ENCODE measurements at regions not wholly inside any gene's neighbourhood (a gene's known extent, or its start where the extent isn't known, plus 50 kb on each side); places are given as distances from the start of the nearest gene placed in this dataset.

GRCh38 chr6:163970846-163971564, 556.5 kb downstream of the QKI start:
- no peak for DNase-seq

- peak; percentile 84 for DNase-seq
Observed at GRCh38 chr6:163965426-163966348, 551.2 kb downstream of the QKI start.

GRCh38 chr6:163964789-163965188, 550.3 kb downstream of the QKI start:
- no peak for DNase-seq

DNA sequence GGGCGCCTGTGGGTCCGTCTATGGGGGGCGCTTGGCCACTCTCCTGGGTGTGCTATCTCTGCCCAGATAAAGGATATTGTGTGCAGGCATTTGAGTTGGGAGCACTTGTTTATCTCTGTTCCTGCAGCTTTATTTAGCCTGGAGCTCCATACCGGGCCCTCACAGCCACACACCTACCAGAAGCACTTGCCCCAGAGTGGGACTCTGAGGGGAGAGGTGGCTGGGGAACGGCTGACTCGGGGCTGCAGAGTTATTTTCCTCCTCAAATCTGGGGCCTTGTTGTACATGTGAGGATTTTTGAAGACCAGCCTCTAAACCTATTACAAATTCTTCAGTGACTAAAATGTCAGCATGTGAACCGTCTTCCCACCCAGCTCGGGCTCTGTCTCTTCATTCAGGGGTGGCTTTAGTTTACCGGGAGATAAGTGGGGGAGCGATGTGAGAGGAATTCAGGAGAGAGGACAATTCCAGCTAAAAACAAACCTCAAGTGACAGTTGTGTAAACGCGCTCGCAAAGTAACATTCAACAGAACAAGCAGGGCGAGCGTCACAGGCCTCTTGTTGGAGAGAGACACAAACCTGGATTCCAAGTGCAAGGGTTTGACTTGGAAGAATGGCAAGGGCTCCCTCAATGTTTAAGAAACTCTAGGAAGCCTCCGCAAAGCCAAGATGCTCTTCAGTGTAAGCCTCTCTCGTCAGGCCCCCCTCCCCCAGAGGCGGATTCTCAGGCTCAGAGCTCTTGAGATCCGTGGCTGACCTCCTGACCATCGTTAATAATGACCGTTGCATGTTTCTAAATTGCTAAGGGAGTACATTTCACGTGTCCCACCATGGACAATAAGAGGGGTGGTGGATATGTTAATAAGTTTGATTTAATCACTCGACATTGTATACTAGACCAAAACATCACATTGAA, 548.9 kb downstream of the QKI start:
- no peak for DNase-seq

DNA sequence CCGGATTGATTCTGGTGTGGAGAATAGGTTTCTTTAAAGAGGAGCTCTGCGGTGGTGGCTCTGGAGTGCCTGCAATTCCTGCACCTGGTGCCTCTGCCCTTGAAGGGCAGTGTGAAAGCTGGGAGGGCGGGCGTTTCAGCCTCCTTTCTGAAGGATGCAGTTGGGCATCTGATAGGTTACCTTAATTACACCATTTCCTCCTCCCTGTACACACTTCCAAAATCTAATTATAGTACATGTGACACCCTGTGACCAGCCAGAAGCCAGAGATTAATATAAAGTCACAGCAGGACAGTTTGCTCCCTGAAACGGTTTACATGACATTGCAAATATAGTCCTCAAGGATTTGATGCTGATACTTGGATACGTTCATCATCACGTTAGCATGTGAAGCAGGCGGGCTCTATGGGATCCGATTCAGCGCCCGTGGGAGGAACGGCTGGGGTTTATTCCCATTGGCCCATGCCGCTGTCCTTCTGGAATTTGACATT, 548.2 kb downstream of the QKI start:
- DNase-seq: no peak

DNA sequence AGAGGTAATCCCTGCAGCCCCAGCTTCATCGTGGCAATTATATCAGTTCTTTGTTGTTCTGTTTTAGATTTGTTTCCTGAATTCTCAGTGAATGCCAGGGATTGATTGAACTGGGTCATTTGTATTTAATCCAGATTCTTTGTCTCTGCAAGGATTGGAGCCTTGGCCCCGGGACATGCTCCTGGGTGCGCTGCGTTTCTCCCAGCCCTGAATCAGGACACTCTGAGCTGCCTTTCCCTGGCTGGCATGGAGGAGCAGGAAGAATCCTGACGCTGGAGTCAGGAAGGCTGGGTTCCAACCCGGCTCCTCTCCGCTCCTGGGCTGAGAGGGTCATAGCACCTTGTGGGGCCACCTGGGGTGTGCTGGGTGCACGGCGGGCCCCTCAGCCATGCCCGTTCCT, 545.6 kb downstream of the QKI start:
- no peak for DNase-seq

DNA sequence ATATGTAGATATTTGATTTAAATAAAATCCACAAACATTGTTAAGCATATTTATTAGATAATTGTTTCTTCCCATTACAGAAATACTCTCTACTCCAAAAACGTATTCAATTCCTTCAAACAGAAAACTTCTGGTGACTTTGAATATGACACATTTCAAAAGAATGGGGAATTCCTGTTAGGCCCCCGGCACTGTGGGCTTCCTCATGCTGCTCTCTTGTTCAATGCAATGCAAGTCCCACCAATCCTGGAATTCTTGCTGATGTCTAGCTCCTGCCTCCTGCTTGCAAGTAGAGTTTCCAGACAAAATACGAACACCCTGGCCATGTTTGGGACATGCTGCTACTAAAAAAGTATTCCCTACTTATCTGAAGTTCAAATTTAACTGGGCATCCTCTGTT, 544.1 kb downstream of the QKI start:
- peak; percentile 41 for DNase-seq

- peak; percentile 88 for DNase-seq
Observed at GRCh38 chr6:163956571-163957407, 542.3 kb downstream of the QKI start.

GRCh38 chr6:163955756-163956155, 541.2 kb downstream of the QKI start:
- no peak for DNase-seq

- no peak for DNase-seq
Observed at GRCh38 chr6:163955096-163955495, 540.6 kb downstream of the QKI start.

DNA sequence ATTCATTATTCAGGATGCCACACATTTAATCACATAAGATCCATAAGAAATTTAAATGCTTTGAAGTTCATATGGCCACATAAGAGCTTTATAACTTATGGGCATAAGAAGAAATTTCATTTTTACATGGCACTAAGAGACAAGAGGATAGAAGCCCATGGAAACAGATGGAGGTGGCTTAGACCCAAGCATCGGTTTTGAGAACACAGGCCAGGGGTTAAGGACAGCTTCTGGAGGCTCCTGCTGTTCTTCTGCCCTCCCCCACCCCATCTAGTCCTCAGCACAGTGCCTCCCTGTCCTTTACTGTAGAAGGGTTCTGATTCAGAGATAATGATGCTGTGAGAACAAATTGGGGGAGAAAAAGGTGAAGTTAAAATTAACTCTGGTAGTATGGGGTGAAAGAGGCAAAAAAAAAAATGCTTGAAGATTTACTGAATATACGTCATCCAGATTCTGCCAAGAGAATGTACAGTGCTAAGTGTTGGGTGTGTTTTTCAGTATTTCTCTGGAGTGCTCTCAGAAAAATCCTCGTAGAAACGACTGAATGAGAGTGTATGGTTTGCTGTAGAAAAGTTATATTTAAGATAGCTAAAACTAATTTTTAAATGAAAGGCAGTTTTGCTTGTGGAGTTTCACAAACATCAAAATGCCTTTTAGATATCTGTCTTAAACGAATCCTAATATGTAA, 539.7 kb downstream of the QKI start:
- no peak for DNase-seq

- no peak for DNase-seq
Observed at GRCh38 chr6:163952005-163952404, 537.5 kb downstream of the QKI start.

DNA sequence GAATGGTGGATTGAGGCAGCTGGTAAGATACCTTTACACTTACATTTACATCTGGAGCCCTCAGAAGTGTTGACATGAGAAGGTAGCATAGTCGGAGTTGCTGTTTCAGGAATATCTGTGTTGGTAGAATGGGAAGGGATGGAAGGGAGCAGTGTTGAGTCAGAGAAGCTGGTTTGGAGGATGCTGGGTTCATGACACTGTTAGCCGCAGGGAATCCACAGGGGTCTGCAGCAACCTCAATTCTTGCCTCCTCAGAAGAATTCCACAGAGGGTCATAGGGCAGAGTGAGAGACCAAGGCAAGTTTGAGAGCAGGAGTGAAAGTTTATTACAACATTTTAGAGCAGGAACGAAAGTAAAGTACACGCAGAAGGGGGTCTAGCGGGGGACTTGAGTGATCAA, 536.8 kb downstream of the QKI start:
- no peak for DNase-seq

DNA sequence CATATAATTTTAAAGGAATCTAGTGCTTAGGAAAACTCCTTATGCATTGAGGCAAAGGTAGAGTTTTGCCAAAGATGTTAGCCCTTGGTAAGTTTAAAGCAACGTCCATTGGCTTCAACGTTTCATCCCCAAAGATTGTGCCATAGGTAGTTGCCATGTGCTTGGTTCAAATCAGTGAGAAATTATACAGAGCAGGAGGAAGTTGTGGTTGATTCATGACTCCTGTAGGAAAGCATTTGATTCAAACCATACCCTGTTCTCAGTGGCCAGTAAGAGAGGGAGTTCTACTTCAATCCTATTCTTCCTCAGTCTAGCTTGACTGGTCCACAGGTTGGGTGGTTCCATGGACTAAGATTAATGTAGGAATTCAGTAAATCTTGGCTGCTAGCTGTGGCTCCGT, 535.6 kb downstream of the QKI start:
- no peak for DNase-seq

GRCh38 chr6:163949431-163949830, 534.9 kb downstream of the QKI start:
- DNase-seq: no peak

- DNase-seq: no peak
Observed at GRCh38 chr6:163948250-163948649, 533.7 kb downstream of the QKI start.

DNA sequence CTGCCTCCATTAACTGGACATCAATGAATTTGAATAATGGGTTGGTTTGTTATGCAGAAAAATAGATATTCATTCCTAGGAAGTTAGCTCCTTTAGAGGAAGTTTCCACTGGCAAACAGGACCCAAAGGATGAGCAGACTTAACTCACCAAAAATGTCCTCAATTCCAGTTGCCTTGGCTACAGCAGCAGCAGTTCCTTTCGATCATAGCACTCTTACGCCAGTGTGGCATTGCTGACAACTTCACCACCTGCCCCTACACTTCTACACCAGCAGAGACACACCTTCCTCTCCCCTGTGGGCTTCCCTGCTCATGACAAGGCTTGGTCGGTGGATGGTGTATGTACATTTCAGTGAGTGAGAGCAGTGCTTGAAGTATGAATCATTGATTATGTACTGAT, 532.8 kb downstream of the QKI start:
- DNase-seq: no peak

GRCh38 chr6:163946437-163946836, 531.9 kb downstream of the QKI start:
- DNase-seq: no peak

DNA sequence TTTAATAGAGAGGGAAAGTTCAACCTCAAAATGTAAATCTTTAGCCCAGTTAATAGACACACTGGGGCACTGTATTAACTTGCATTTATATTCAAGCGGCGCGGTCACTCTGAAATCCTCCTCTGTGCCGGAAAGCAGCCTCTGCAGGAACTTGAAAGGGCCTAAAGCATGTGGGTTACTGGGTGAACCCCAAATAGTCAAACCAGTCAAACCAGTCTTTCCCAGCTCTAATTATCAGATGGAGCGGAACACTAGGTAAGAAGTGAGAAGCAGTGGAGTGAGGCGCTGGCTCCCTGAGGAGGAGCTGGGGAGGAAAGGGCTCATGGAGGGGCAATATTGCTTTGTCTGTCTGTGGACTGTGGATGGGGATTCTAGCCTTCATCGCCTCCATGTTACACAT, 531.3 kb downstream of the QKI start:
- no peak for DNase-seq

- no peak for DNase-seq
Observed at GRCh38 chr6:163944897-163945296, 530.4 kb downstream of the QKI start.
